ENCODE measurements at regions not wholly inside any gene's neighbourhood (a gene's known extent, or its start where the extent isn't known, plus 50 kb on each side); places are given as distances from the start of the nearest gene placed in this dataset.
A peak's percentile ranks its signal among the peaks of the same experiment; 100 is the strongest.

GRCh38 chr2:6401301-6401700 is 464.4 kb downstream of the CMPK2 start:
- no peak for DNase-seq (ENCODE audit: low read depth)

DNA sequence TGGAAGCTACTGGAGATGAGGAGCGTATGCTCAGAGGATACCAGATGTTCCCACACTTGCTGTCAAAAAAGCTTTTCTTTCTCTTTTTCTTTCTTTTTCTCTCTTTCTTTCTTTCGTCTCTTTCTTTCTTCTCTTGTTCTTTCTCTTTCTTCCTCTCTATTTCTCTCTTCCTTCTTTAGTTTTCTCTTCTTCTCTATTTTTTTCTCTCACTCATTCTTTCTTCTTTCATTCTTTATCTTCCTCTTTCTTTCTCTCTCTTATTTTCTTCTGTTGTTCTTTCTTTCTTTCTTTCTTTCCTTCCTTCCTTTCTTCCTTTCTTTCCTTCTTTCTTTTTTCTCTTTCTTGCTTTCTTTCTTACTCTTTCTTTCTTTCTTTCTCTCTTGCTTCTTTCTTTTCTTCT is 457.6 kb downstream of the CMPK2 start:
- no peak for DNase-seq (ENCODE audit: low read depth)

GRCh38 chr2:6410313-6410712 is 455.4 kb downstream of the CMPK2 start:
- DNase-seq (ENCODE audit: low read depth) = no peak

DNA sequence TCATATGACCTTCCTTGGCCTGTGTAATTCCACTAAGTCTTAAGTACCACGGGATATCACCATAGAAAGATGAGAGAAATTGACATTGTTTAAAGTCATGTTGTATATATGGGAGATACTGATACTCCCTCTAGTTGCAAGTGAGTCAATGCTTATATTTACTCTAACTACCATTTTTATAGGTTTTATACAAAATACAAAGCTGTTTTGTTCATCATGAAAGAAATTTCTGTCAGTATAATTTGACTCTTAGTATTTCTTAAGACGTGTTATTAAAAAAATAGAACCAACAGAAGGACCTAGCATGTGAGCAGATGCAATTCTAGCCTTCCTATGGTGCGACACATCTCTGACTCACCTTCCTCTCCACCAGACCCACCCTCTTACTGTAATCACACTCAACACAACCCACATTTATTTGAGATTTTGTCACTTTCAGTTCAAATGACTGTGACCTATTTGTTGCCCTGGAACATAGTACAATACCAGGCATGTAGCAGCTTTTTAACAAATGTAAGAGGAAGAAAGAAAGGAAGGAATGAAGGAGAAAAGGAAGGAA is 453.1 kb downstream of the CMPK2 start:
- DNase-seq (ENCODE audit: low read depth) = peak; percentile 15

- DNase-seq (ENCODE audit: low read depth) = no peak
Observed at GRCh38 chr2:6417050-6417449, 448.7 kb downstream of the CMPK2 start.

DNA sequence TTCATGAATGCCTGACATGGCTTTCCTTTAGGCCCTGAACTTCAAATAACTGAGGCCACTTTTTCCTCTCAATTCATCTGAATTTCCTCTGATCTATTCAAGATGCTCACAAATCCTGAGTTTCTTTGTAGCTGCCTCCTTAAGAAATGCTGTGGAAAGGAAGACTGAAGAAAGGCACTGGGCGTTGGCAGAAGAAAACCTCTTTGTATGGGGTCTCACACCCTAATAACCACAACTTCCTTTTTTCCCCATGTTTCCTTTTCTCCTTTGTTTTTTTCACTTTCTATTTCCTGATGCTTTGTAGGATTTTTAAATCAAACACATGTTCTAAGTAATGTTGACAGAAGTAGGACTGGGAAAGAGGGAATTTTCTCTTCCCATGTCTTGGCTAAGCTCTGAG is 447.4 kb downstream of the CMPK2 start:
- no peak for DNase-seq (ENCODE audit: low read depth)

- no peak for DNase-seq (ENCODE audit: low read depth)
Observed at GRCh38 chr2:6421138-6421730, 444.5 kb downstream of the CMPK2 start.

DNA sequence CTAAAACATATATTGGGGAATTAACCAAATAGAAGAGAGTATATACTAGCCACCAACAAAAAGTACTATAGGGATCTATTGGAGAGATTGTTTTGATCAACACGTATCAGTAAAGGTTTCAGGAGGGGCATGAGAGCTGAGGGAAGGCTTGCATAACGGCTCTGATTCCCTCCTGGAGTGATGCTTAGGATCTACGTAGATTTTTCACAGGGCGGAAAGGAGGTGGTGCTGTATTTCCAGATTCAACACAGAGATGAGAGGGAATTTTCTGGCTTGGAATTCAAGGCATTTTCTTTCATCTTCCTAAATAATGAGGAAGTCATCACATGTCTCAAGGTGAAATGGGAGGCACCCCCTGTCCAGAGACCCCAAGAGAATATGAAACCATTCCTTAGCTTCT is 443.8 kb downstream of the CMPK2 start:
- DNase-seq (ENCODE audit: low read depth) = no peak

GRCh38 chr2:6423157-6423556 is 442.6 kb downstream of the CMPK2 start:
- peak; percentile 32 for DNase-seq (ENCODE audit: low read depth)

DNA sequence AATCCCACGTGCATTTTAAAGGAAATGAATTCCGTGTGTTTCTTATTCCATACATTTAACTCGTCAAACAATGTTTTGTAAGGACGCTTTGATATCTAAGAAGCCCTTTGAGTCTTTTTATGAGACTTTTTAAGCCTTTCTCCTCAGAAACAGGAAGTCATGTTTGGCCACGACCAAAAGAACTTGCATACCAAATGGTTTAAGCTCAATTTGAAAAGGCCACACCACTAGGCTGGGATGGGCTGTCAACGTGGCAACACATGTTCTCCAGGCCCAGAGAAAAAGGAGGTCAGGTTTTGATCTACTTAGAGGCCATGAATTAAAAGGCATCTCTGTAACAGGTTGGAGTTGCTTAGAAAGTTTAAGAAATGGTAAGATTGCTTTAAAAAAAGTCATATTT is 441.8 kb downstream of the CMPK2 start:
- DNase-seq (ENCODE audit: low read depth) = peak; percentile 4

DNA sequence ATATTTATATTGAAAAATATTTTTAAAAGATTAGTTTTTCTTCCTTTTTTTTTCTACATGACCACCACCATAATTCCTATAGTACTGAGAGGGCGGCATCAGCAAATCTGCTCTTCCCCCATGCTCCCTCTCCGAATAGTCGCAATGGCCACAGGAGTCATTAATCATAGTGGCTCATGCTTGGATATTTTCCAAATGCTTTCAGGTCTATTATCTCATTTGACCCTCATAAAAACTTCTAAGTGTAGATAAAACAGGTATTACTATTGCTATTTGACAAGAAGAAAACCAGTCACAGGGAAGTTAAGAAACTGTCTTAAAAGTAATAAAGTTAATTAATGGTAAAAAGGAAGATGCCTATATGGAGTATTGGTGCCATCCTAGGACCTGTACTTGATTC is 440.7 kb downstream of the CMPK2 start:
- DNase-seq (ENCODE audit: low read depth) = no peak

GRCh38 chr2:6429210-6429986 is 436.3 kb downstream of the CMPK2 start:
- DNase-seq (ENCODE audit: low read depth) = no peak

GRCh38 chr2:6434438-6434837 is 431.3 kb downstream of the CMPK2 start:
- DNase-seq (ENCODE audit: low read depth) = no peak

GRCh38 chr2:6441800-6442199 is 423.9 kb downstream of the CMPK2 start:
- no peak for DNase-seq (ENCODE audit: low read depth)

DNA sequence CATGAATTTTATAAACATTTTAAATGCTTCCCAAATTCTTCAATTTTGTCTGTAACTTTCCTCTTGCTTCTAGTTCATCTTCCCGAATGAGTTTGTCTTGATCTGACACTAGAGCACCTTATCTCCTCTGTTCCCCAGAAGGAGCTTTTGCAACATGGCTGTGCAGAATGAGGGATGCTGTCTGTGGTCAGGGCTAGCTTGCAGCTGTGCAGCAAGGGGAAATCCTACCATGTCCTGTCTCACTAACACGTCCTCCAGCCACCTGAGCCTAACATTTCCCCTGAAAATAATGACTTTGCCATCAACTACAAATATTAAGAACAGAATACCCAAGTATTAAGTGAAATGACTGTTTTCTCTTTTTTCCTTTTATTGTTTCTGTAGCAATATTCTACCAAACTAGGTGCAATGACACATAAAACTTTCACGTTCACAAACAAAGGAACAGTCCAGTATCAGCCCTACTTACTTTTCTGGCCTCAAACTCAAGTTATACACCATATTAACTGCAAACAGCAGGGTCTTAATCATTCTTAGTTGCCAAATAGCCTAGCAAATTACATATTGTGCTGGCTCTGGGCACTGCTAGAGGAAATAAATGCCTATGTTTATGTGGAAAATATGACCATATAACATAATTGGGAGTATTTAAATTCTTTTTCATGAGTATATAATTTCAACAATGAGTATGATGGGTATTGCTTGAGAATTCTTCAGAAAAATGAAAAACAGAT is 423.3 kb downstream of the CMPK2 start:
- DNase-seq (ENCODE audit: low read depth) = no peak

DNA sequence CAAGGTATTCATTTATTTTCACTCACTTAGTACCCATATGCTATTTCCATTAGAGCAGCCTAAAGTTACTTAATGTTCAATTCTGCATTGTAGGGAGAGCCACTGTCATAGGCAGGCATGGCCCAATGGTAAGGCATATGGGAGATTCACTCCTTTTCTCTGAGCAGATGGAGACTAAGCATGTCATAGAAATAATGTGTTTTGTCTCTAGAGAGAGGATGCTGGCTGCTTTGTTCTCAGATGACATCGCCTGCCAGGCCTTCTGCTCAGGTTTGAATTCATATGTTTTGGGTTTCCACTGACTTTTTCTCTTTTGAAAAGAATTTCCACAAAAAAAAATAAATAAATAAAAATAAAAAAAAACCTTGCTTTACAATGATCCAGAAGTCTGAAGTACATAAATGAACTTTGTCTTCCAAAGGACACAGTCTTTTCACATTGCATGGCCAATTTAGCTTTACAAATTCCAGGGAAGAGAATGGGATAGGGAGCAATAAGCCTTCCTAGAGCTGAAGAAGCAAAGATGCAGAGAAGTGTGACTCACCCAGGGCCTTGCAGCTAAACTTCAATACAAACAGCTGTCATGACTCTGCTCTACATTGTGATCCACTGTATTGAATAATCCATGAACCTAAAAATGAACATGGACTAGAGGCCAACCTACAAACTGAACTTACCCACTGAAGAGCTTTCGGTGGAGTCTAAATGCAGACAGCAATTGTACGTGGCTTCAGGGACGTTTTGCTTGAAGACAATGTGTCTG is 422.5 kb downstream of the CMPK2 start:
- DNase-seq (ENCODE audit: low read depth) = peak; percentile 1

- DNase-seq (ENCODE audit: low read depth) = no peak
Observed at GRCh38 chr2:6444514-6444913, 421.2 kb downstream of the CMPK2 start.

DNA sequence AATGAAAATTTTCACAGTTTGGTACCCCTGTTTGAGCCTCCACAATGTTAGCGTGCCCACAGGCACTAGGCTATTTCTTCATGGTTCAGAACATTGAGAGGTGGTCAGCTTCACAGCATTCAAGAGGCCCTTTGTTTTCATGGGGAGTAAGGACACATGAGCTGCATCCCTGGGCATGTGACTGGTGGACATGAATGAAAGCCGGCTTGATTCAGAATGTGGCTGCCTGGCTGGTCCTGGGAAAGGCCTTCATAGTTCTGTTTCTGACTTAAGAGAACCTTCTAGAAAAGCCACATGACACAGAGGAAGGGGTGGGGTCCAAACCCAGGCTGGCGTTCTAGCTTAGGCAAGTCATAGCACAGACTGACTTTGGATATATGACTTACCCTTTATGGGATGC is 420.6 kb downstream of the CMPK2 start:
- DNase-seq (ENCODE audit: low read depth) = no peak

- no peak for DNase-seq (ENCODE audit: low read depth)
Observed at GRCh38 chr2:6446938-6447608, 418.6 kb downstream of the CMPK2 start.

DNA sequence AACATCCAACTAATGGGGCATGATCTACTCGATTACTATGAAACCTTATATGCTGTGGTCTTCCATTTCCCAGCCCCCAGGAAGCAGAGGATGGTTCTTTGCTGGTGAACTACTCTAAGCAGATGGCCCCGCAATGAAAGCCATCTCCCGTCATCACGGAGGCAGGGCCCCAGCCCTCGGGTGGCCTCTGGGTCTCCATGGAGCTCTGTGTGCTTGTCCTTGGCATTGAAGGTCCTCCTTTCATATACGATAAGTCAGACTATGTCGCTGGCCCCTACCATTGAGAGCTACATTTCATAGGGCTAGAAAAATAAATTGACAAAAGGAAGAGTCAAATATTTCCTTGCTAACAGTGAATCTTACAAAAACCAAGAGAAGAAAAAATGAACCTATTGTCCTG is 416.8 kb downstream of the CMPK2 start:
- DNase-seq (ENCODE audit: low read depth) = no peak

DNA sequence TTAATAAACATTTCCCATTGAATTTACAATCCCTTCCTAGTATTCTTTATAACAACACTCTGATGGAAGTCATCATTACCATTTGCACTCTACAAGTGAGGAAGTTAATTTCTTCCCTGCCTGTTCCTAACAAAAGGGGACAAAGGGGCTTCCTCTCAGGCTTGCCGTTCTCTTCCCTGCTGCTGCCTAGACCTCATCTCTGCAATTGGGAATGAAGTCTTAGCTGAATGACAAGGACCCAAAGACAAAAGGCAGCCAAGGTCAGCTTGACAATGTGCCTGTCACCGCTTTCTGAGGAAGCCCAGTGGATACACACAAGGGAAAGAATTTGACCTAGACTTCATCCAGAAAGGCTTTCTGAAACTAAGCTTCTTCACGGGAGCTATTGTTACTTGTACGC is 416.4 kb downstream of the CMPK2 start:
- no peak for DNase-seq (ENCODE audit: low read depth)
